ENCODE measurements at regions not wholly inside any gene's neighbourhood (a gene's known extent, or its start where the extent isn't known, plus 50 kb on each side); places are given as distances from the start of the nearest gene placed in this dataset.
"Not testable (repeated sequence)": the region's sequence is repeated elsewhere in the genome, so short reads cannot be mapped to it uniquely, and the experiment has no call there.

- ChIA-PET CTCF (interaction anchor here (0.6 to 4.5 kb wide), 7 partner anchors 11 to 602 kb away, joined by 3 to 32 read pairs (median 3); no protein-coding TSS in a partner anchor), POLR2A (no interaction called here)
- Mint-ChIP-seq H3K4me3 (ENCODE audit: unreplicated experiment) (no peak overlapping the region), H3K36me3 (ENCODE audit: insufficient read depth, unreplicated experiment) (no peaks in the 10 kb centered on the region), H3K4me1 (ENCODE audit: insufficient read depth, unreplicated experiment) (no peaks in the 10 kb centered on the region), H3K9me3 (ENCODE audit: unreplicated experiment) (no peaks in the 10 kb centered on the region), H3K27ac (ENCODE audit: low read depth, unreplicated experiment) (no peak overlapping the region), H3K27me3 (ENCODE audit: insufficient read depth, unreplicated experiment) (peaks cover 52% of the 10 kb centered on the region)
- intact Hi-C loops (cut with micrococcal nuclease) = no loop called here
- DNase-seq (ENCODE audit: unreplicated experiment) = peak; percentile 16
- no peak for TF ChIP-seq CTCF (IDR thresholded peaks at IDR 0.05; ENCODE audit: unreplicated experiment)
- BruUV-seq (replicated peaks) = no TSS peak
Measured at GRCh38 chr5:152170350-152170749, 234.7 kb downstream of the NMUR2 start.

- Mint-ChIP-seq H3K36me3 (ENCODE audit: insufficient read depth, unreplicated experiment) (no peaks in the 10 kb centered on the region), H3K27ac (ENCODE audit: low read depth, unreplicated experiment) (no peak overlapping the region), H3K9me3 (ENCODE audit: unreplicated experiment) (no peaks in the 10 kb centered on the region), H3K4me3 (ENCODE audit: unreplicated experiment) (no peak overlapping the region), H3K4me1 (ENCODE audit: insufficient read depth, unreplicated experiment) (no peaks in the 10 kb centered on the region), H3K27me3 (ENCODE audit: insufficient read depth, unreplicated experiment) (peaks cover 10% of the 10 kb centered on the region)
- POLR2A ChIA-PET = no interaction called here
- TF ChIP-seq CTCF (IDR thresholded peaks at IDR 0.05; ENCODE audit: unreplicated experiment) = no peak
- intact Hi-C loops (cut with micrococcal nuclease) = no loop called here
- DNase-seq (ENCODE audit: unreplicated experiment) = no peak
- CTCF ChIA-PET = interaction anchor here (0.5 to 5.7 kb wide), 4 partner anchors 22 to 348 kb away, joined by 3 to 40 read pairs (median 4); no protein-coding TSS in a partner anchor
- BruUV-seq (replicated peaks) = no TSS peak
Measured at GRCh38 chr5:152164860-152165259, 240.2 kb upstream of the GLRA1 start.

- H3K9me3 Mint-ChIP-seq (ENCODE audit: unreplicated experiment); H3K36me3 Mint-ChIP-seq (ENCODE audit: insufficient read depth, unreplicated experiment); H3K4me3 Mint-ChIP-seq (ENCODE audit: unreplicated experiment); H3K27ac Mint-ChIP-seq (ENCODE audit: low read depth, unreplicated experiment); POLR2A ChIA-PET; intact Hi-C loops (cut with micrococcal nuclease); BruUV-seq (replicated peaks); H3K4me1 Mint-ChIP-seq (ENCODE audit: insufficient read depth, unreplicated experiment); DNase-seq (ENCODE audit: unreplicated experiment): not testable (repeated sequence)
- CTCF ChIA-PET = interaction anchor here (0.6 to 5.7 kb wide), 3 partner anchors 17 to 359 kb away, joined by 3 to 40 read pairs (median 6); no protein-coding TSS in a partner anchor
- H3K27me3 Mint-ChIP-seq (ENCODE audit: insufficient read depth, unreplicated experiment) = peaks cover 12% of the 10 kb centered on the region
Measured at GRCh38 chr5:152159894-152160293, 235.2 kb upstream of the GLRA1 start.

- DNase-seq (ENCODE audit: unreplicated experiment); H3K9me3 Mint-ChIP-seq (ENCODE audit: unreplicated experiment); H3K4me1 Mint-ChIP-seq (ENCODE audit: insufficient read depth, unreplicated experiment); H3K4me3 Mint-ChIP-seq (ENCODE audit: unreplicated experiment); intact Hi-C loops (cut with micrococcal nuclease); BruUV-seq (replicated peaks); POLR2A ChIA-PET; H3K27ac Mint-ChIP-seq (ENCODE audit: low read depth, unreplicated experiment); H3K36me3 Mint-ChIP-seq (ENCODE audit: insufficient read depth, unreplicated experiment): not testable (repeated sequence)
- CTCF ChIA-PET = interaction anchor here (0.5 to 2.7 kb wide), 2 partner anchors 11 to 414 kb away, joined by 5 to 10 read pairs; no protein-coding TSS in a partner anchor
- H3K27me3 Mint-ChIP-seq (ENCODE audit: insufficient read depth, unreplicated experiment) = peaks cover 12% of the 10 kb centered on the region
Measured at GRCh38 chr5:152154452-152154851, 229.8 kb upstream of the GLRA1 start.

- no peaks in the 10 kb centered on the region for H3K4me1 Mint-ChIP-seq (ENCODE audit: insufficient read depth, unreplicated experiment)
- no peaks in the 10 kb centered on the region for H3K36me3 Mint-ChIP-seq (ENCODE audit: insufficient read depth, unreplicated experiment)
- POLR2A ChIA-PET = no interaction called here
- intact Hi-C loops (cut with micrococcal nuclease) = no loop called here
- H3K4me3 Mint-ChIP-seq (ENCODE audit: unreplicated experiment) = no peak overlapping the region
- DNase-seq (ENCODE audit: unreplicated experiment) = no peak
- CTCF ChIA-PET = interaction anchor here (1.2 to 2.7 kb wide), 3 partner anchors 9 to 198 kb away, joined by 4 to 10 read pairs (median 7); no protein-coding TSS in a partner anchor
- no TSS peak for BruUV-seq (replicated peaks)
- H3K27ac Mint-ChIP-seq (ENCODE audit: low read depth, unreplicated experiment) = no peak overlapping the region
- no peaks in the 10 kb centered on the region for H3K9me3 Mint-ChIP-seq (ENCODE audit: unreplicated experiment)
- H3K27me3 Mint-ChIP-seq (ENCODE audit: insufficient read depth, unreplicated experiment) = peaks cover 4% of the 10 kb centered on the region
- TF ChIP-seq CTCF (IDR thresholded peaks at IDR 0.05; ENCODE audit: unreplicated experiment) = no peak
Measured at GRCh38 chr5:152151940-152152339, 227.3 kb upstream of the GLRA1 start.

All from MCF 10A (cell line).